ENCODE measurements at regions not wholly inside any gene's neighbourhood (a gene's known extent, or its start where the extent isn't known, plus 50 kb on each side); places are given as distances from the start of the nearest gene placed in this dataset.

- TF ChIP-seq POLR2A (IDR thresholded peaks at IDR 0.05; ENCODE audit: low read depth, low read length) (no peak), MXI1 (IDR thresholded peaks at IDR 0.05; ENCODE audit: low read depth, low read length) (no peak), TCF7 (IDR thresholded peaks at IDR 0.05; ENCODE audit: borderline replicate concordance) (no peak), CTCF (IDR thresholded peaks at IDR 0.05 in 2 of 3, conservative IDR thresholded peaks at IDR 0.05 in 1 of 3; ENCODE audit: control insufficient read depth in 2 of 3, extremely low read depth in 1 of 3, insufficient read depth in 1 of 3, low read depth in 3 of 3, low read length in 3 of 3) (no peak), RCOR1 (conservative IDR thresholded peaks at IDR 0.05; ENCODE audit: low read depth, low read length) (no peak), CREB1 (IDR thresholded peaks at IDR 0.05; ENCODE audit: low read depth) (no peak), BCL11A (IDR thresholded peaks at IDR 0.05; ENCODE audit: low read depth, low read length) (no peak), RAD21 (IDR thresholded peaks at IDR 0.05; ENCODE audit: insufficient read depth, low read depth, low read length) (no peak)
These were observed 769.6 kb upstream of the ARPP21 start for GRCh38 chr3:34869696-34870095.
